Fibroblast of lung (primary cell): ENCODE measurements at regions not wholly inside any gene's neighbourhood (a gene's known extent, or its start where the extent isn't known, plus 50 kb on each side); places are given as distances from the start of the nearest gene placed in this dataset.

Experiments
- DNase-seq, 2 donors: peaks; one replicate each; pipeline versions ENCODE4 v3.0.0 to v3.0.0-alpha.2; 2010; ENCODE audit warnings: low read depth in 2 of 2
- H2AFZ ChIP-seq: 2 replicates; pipeline ENCODE4 v1.5.1; 2012; ENCODE audit warnings: low read length, control low read depth, inconsistent platforms
- H3K27ac ChIP-seq: 2 replicates; pipeline ENCODE4 v1.5.1; 2011; ENCODE audit warnings: low read length, control low read depth; ENCODE audit not compliant: insufficient read depth
- H3K27me3 ChIP-seq: 2 replicates; pipeline ENCODE4 v1.5.1; 2011; ENCODE audit warnings: mild to moderate bottlenecking, low read length; ENCODE audit not compliant: control insufficient read depth, insufficient read depth
- H3K36me3 ChIP-seq: 2 replicates; pipeline ENCODE4 v1.5.1; 2011; ENCODE audit warnings: low read length; ENCODE audit not compliant: control insufficient read depth, insufficient read depth
- H3K4me1 ChIP-seq: 2 replicates; pipeline ENCODE4 v1.5.1; 2011; ENCODE audit warnings: low read length; ENCODE audit not compliant: control insufficient read depth, insufficient read depth; ENCODE audit errors: extremely low read depth
- H3K4me2 ChIP-seq: 2 replicates; pipeline ENCODE4 v1.5.1; 2011; ENCODE audit warnings: low read length, control low read depth; ENCODE audit not compliant: insufficient read depth; ENCODE audit errors: extremely low read depth
- H3K4me3 ChIP-seq, 4 experiments: fragments of 200-600 bp in 1 of 4; sonication (generic) in 1 of 4; replicated peaks in 1 of 4; 2 replicates each; pipeline ENCODE4 v1.5.1; 2011 to 2016; ENCODE audit warnings: low read length in 4 of 4, low read depth in 3 of 4, mild to moderate bottlenecking in 3 of 4, control low read depth in 2 of 4, inconsistent platforms in 1 of 4, mixed read lengths in 1 of 4; ENCODE audit not compliant: insufficient read depth in 1 of 4; ENCODE audit errors: control extremely low read depth in 1 of 4
- H3K79me2 ChIP-seq: 2 replicates; pipeline ENCODE4 v1.5.1; 2012; ENCODE audit warnings: mild to moderate bottlenecking, low read length, inconsistent platforms; ENCODE audit not compliant: control insufficient read depth, insufficient read depth
- H3K9ac ChIP-seq: 2 replicates; pipeline ENCODE4 v1.5.1; 2011; ENCODE audit warnings: mild to moderate bottlenecking, low read length, control low read depth; ENCODE audit not compliant: insufficient read depth
- H3K9me3 ChIP-seq: 2 replicates; pipeline ENCODE4 v1.5.1; 2012; ENCODE audit warnings: low read depth, low read length; ENCODE audit not compliant: control insufficient read depth, insufficient read depth
- H4K20me1 ChIP-seq: 2 replicates; pipeline ENCODE4 v1.5.1; 2011; ENCODE audit warnings: low read length; ENCODE audit not compliant: control insufficient read depth, insufficient read depth; ENCODE audit errors: extremely low read depth
- CTCF ChIP-seq, 2 donors: IDR thresholded peaks in 1 of 2; conservative IDR thresholded peaks in 1 of 2; 1 replicate in 1 of 2; 2 replicates in 1 of 2; pipeline ENCODE4 v1.5.1; 2011 to 2012; ENCODE audit warnings: low read length in 2 of 2, control low read depth in 1 of 2, inconsistent platforms in 1 of 2, low read depth in 1 of 2, mild to moderate bottlenecking in 1 of 2
- EZH2 ChIP-seq: IDR thresholded peaks from 2 replicates; pipeline ENCODE4 v1.5.1; 2012; ENCODE audit warnings: low read length, control low read depth, mild to moderate bottlenecking; ENCODE audit errors: missing control alignments

- H3K9me3 ChIP-seq, result no peaks in the 10 kb centered on the region
- no peak overlapping the region for H3K27ac ChIP-seq
- no peak overlapping the region for H3K4me3 ChIP-seq
- H2AFZ ChIP-seq, result no peak overlapping the region
- TF ChIP-seq EZH2, result no peak
- TF ChIP-seq CTCF (conservative IDR thresholded peaks at IDR 0.05 in 1 of 2, IDR thresholded peaks at IDR 0.05 in 1 of 2; ENCODE audit: low read depth in 1 of 2, low read length in 2 of 2), result no peak
- H3K9ac ChIP-seq, result no peak overlapping the region
- no peaks in the 10 kb centered on the region for H3K36me3 ChIP-seq
- no peaks in the 10 kb centered on the region for H3K79me2 ChIP-seq
- H3K27me3 ChIP-seq, result no peaks in the 10 kb centered on the region
- H3K4me2 ChIP-seq, result no peak overlapping the region
- no peaks in the 10 kb centered on the region for H4K20me1 ChIP-seq
- H3K4me1 ChIP-seq, result no peaks in the 10 kb centered on the region
- no peak for DNase-seq
Measured at GRCh38 chr12:102690253-102690652, 209.9 kb upstream of the IGF1 start.

GRCh38 chr12:102689701-102690100 lies 209.3 kb upstream of the IGF1 start:
- TF ChIP-seq EZH2 (no peak), CTCF (conservative IDR thresholded peaks at IDR 0.05 in 1 of 2, IDR thresholded peaks at IDR 0.05 in 1 of 2; ENCODE audit: low read depth in 1 of 2, low read length in 2 of 2) (no peak)
- Histone ChIP-seq H3K27me3 (no peaks in the 10 kb centered on the region), H3K4me1 (no peaks in the 10 kb centered on the region), H3K36me3 (no peaks in the 10 kb centered on the region), H4K20me1 (no peaks in the 10 kb centered on the region), H3K79me2 (no peaks in the 10 kb centered on the region), H2AFZ (no peak overlapping the region), H3K9ac (no peak overlapping the region), H3K4me3 (no peak overlapping the region), H3K4me2 (no peak overlapping the region), H3K27ac (no peak overlapping the region), H3K9me3 (no peaks in the 10 kb centered on the region)
- no peak for DNase-seq

- no peaks in the 10 kb centered on the region for H4K20me1 ChIP-seq
- no peak for DNase-seq
- H3K9ac ChIP-seq, result no peak overlapping the region
- no peaks in the 10 kb centered on the region for H3K27me3 ChIP-seq
- H3K4me1 ChIP-seq, result no peaks in the 10 kb centered on the region
- no peak overlapping the region for H3K27ac ChIP-seq
- H2AFZ ChIP-seq, result no peak overlapping the region
- no peaks in the 10 kb centered on the region for H3K36me3 ChIP-seq
- no peak overlapping the region for H3K4me2 ChIP-seq
- TF ChIP-seq CTCF (conservative IDR thresholded peaks at IDR 0.05 in 1 of 2, IDR thresholded peaks at IDR 0.05 in 1 of 2; ENCODE audit: low read depth in 1 of 2, low read length in 2 of 2), result no peak
- no peak for TF ChIP-seq EZH2
- H3K79me2 ChIP-seq, result no peaks in the 10 kb centered on the region
- H3K9me3 ChIP-seq, result no peaks in the 10 kb centered on the region
- H3K4me3 ChIP-seq, result no peak overlapping the region
Measured at GRCh38 chr12:102687523-102687922, 207.2 kb upstream of the IGF1 start.
